Endothelial cell of umbilical vein (primary cell): ENCODE measurements at regions not wholly inside any gene's neighbourhood (a gene's known extent, or its start where the extent isn't known, plus 50 kb on each side); places are given as distances from the start of the nearest gene placed in this dataset.

Experiments
- EZH2 ChIP-seq: IDR thresholded peaks from 2 replicates; pipeline ENCODE4 v1.6.1; 2012; ENCODE audit warnings: borderline replicate concordance, low read depth, mild to moderate bottlenecking, moderate library complexity, low read length, inconsistent platforms; ENCODE audit not compliant: severe bottlenecking
- FOS ChIP-seq: IDR thresholded peaks from 2 replicates; pipeline ENCODE4 v1.6.1; 2011; ENCODE audit warnings: mild to moderate bottlenecking, low read length, moderate library complexity, borderline replicate concordance; ENCODE audit not compliant: insufficient read depth
- GATA2 ChIP-seq: IDR thresholded peaks from 2 replicates; pipeline ENCODE4 v1.7.0; 2011; ENCODE audit warnings: low read depth, mild to moderate bottlenecking, moderate library complexity, mixed read lengths, low read length; ENCODE audit not compliant: insufficient read length, insufficient read depth
- JUN ChIP-seq: IDR thresholded peaks from 2 replicates; pipeline ENCODE4 v1.6.1; 2011; ENCODE audit warnings: borderline replicate concordance, low read depth; ENCODE audit not compliant: insufficient read length, insufficient read depth
- MAX ChIP-seq: IDR thresholded peaks from 2 replicates; pipeline ENCODE4 v1.6.1; 2011; ENCODE audit not compliant: insufficient read depth, insufficient read length
- MYC ChIP-seq: IDR thresholded peaks from one replicate; pipeline ENCODE4 v1.6.1; 2011; ENCODE audit warnings: mild to moderate bottlenecking, low read depth, low read length
- POLR2A ChIP-seq: IDR thresholded peaks from 2 replicates; pipeline ENCODE4 v1.6.1; 2012; ENCODE audit warnings: low read depth, mild to moderate bottlenecking, control low read depth, low read length
- POLR2AphosphoS5 ChIP-seq: IDR thresholded peaks from 2 replicates; pipeline ENCODE4 v1.6.1; 2012; ENCODE audit warnings: low read depth, mild to moderate bottlenecking, control low read depth, low read length, moderate library complexity; ENCODE audit not compliant: insufficient read depth
- TF ChIP-seq, protein P1 (sequence below), 2 donors: IDR thresholded peaks; 1 replicate in 1 of 2; 2 replicates in 1 of 2; pipeline ENCODE4 v1.5.1; 2011; ENCODE audit warnings: low read length in 2 of 2, mild to moderate bottlenecking in 2 of 2, moderate library complexity in 2 of 2, control low read depth in 1 of 2, inconsistent platforms in 1 of 2, low read depth in 1 of 2; ENCODE audit not compliant: insufficient read depth in 1 of 2; ENCODE audit errors: extremely low read depth in 1 of 2

- TF ChIP-seq, protein P1, sequence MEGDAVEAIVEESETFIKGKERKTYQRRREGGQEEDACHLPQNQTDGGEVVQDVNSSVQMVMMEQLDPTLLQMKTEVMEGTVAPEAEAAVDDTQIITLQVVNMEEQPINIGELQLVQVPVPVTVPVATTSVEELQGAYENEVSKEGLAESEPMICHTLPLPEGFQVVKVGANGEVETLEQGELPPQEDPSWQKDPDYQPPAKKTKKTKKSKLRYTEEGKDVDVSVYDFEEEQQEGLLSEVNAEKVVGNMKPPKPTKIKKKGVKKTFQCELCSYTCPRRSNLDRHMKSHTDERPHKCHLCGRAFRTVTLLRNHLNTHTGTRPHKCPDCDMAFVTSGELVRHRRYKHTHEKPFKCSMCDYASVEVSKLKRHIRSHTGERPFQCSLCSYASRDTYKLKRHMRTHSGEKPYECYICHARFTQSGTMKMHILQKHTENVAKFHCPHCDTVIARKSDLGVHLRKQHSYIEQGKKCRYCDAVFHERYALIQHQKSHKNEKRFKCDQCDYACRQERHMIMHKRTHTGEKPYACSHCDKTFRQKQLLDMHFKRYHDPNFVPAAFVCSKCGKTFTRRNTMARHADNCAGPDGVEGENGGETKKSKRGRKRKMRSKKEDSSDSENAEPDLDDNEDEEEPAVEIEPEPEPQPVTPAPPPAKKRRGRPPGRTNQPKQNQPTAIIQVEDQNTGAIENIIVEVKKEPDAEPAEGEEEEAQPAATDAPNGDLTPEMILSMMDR (IDR thresholded peaks at IDR 0.05; ENCODE audit: extremely low read depth in 1 of 2, insufficient read depth in 1 of 2, low read depth in 1 of 2, low read length in 2 of 2): no peak
- TF ChIP-seq EZH2 (no peak), POLR2AphosphoS5 (no peak), POLR2A (no peak), JUN (no peak), FOS (no peak), MYC (no peak), MAX (no peak), GATA2 (no peak)
These were observed 586.2 kb upstream of the DIAPH2 start for GRCh38 chrX:96098471-96098870.
